HG02610 (cell line): ENCODE measurements at regions not wholly inside any gene's neighbourhood (a gene's known extent, or its start where the extent isn't known, plus 50 kb on each side); places are given as distances from the start of the nearest gene placed in this dataset.

ENCODE experiments used
- ATAC-seq: cut with Tn5 transposase; IDR thresholded peaks from one replicate; pipeline ENCODE4 v1.9.1; 2021; ENCODE audit warnings: mild to moderate bottlenecking, moderate library complexity; ENCODE audit not compliant: unreplicated experiment

GRCh38 chr4:98210281-98210680 lies 50.9 kb upstream of the RAP1GDS1 start:
- ATAC-seq = no peak

- no peak for ATAC-seq
Observed at GRCh38 chr4:98209111-98209510, 52.1 kb upstream of the RAP1GDS1 start.

GRCh38 chr4:98204236-98204553 lies 57.0 kb upstream of the RAP1GDS1 start:
- ATAC-seq = peak; percentile 26

GRCh38 chr4:98203332-98204235 lies 57.6 kb upstream of the RAP1GDS1 start:
- ATAC-seq = peak; percentile 83

GRCh38 chr4:98202907-98203306 lies 58.3 kb upstream of the RAP1GDS1 start:
- ATAC-seq = no peak

GRCh38 chr4:98199247-98199646 lies 56.0 kb upstream of the STPG2 start:
- no peak for ATAC-seq

- ATAC-seq = no peak
Observed at GRCh38 chr4:98195005-98195404, 51.7 kb upstream of the STPG2 start.

- ATAC-seq = no peak
Observed at GRCh38 chr4:98193459-98194105, 50.3 kb upstream of the STPG2 start.
